Ishikawa (cell line): ENCODE measurements at regions not wholly inside any gene's neighbourhood (a gene's known extent, or its start where the extent isn't known, plus 50 kb on each side); places are given as distances from the start of the nearest gene placed in this dataset.
A peak's percentile ranks its signal among the peaks of the same experiment; 100 is the strongest.

Experiments
- CEBPB ChIP-seq: IDR thresholded peaks from 2 replicates; pipeline ENCODE4 v1.6.1; 2012
- FOXM1 ChIP-seq: IDR thresholded peaks from 2 replicates; pipeline ENCODE4 v1.6.1; 2012; ENCODE audit warnings: low read depth, borderline replicate concordance
- MAX ChIP-seq: IDR thresholded peaks from 2 replicates; pipeline ENCODE4 v1.6.1; 2012
- RAD21 ChIP-seq: IDR thresholded peaks from 2 replicates; pipeline ENCODE4 v1.6.1; 2012; ENCODE audit warnings: low read depth

- peak; percentile 44 for TF ChIP-seq RAD21
- TF ChIP-seq CEBPB = no peak
- TF ChIP-seq MAX = no peak
- no peak for TF ChIP-seq FOXM1
Measured at GRCh38 chr18:29892960-29893558, 1149.5 kb downstream of the DSC3 start.
